Caco-2 (cell line): ENCODE measurements at regions not wholly inside any gene's neighbourhood (a gene's known extent, or its start where the extent isn't known, plus 50 kb on each side); places are given as distances from the start of the nearest gene placed in this dataset.

Experiments used
- BruUV-seq: library from RNA; stranded (reverse); fragments of 400-500 nt; replicated peaks from 2 replicates; lab custom pipeline; 2021; lab: Mats Ljungman, UMichigan
- CTCF ChIA-PET: fragments of 300-600 bp; sonication (Branson Sonifier 250); formaldehyde crosslinking; loops from one replicate; lab custom pipeline; 2022; ENCODE audit warnings: antibody characterized with exemption; lab: Charles Lee
- POLR2A ChIA-PET: fragments of 300-600 bp; sonication (Branson Sonifier 250); formaldehyde crosslinking; loops from one replicate; lab custom pipeline; 2022; ENCODE audit warnings: antibody characterized with exemption; lab: Charles Lee
- DNase-seq, 2 experiments: peaks; one replicate each; pipeline versions ENCODE4 v3.0.0 to v3.0.0-alpha.2; 2020 to 2022
- H3K27me3 ChIP-seq: replicated peaks from 2 replicates; pipeline ENCODE4 v1.6.0; 2011; ENCODE audit warnings: low read length; ENCODE audit not compliant: control insufficient read depth, insufficient read depth
- H3K36me3 ChIP-seq: 2 replicates; pipeline ENCODE4 v1.5.1; 2011; ENCODE audit warnings: low read length; ENCODE audit not compliant: control insufficient read depth, insufficient read depth
- H3K4me1 ChIP-seq: fragments of 250-450 bp; sonication (Bioruptor Pico); 2 replicates; pipeline ENCODE4 v1.5.1; 2020; ENCODE audit warnings: mild to moderate bottlenecking
- H3K4me3 ChIP-seq: 2 replicates; pipeline ENCODE4 v1.5.1; 2011; ENCODE audit warnings: low read depth, mild to moderate bottlenecking, control low read depth, low read length
- H3K9me3 ChIP-seq: fragments of 250-450 bp; sonication (Bioruptor Pico); 2 replicates; pipeline ENCODE4 v1.5.1; 2020; ENCODE audit warnings: mild to moderate bottlenecking, moderate library complexity
- H3K27ac Mint-ChIP-seq: one replicate; pipeline ENCODE4 v1.8.0; 2022; ENCODE audit warnings: mixed read lengths; ENCODE audit not compliant: unreplicated experiment
- H3K27me3 Mint-ChIP-seq: one replicate; pipeline ENCODE4 v1.8.0; 2022; ENCODE audit warnings: mixed read lengths; ENCODE audit not compliant: insufficient read depth, unreplicated experiment
- H3K36me3 Mint-ChIP-seq: one replicate; pipeline ENCODE4 v1.8.0; 2022; ENCODE audit warnings: mild to moderate bottlenecking, mixed read lengths; ENCODE audit not compliant: insufficient read depth, unreplicated experiment
- H3K4me1 Mint-ChIP-seq: one replicate; pipeline ENCODE4 v1.8.0; 2022; ENCODE audit warnings: low read depth, mixed read lengths; ENCODE audit not compliant: unreplicated experiment
- H3K4me3 Mint-ChIP-seq: one replicate; pipeline ENCODE4 v1.8.0; 2022; ENCODE audit warnings: mild to moderate bottlenecking, moderate library complexity, mixed read lengths; ENCODE audit not compliant: unreplicated experiment
- H3K9me3 Mint-ChIP-seq: one replicate; pipeline ENCODE4 v1.8.0; 2022; ENCODE audit warnings: mixed read lengths; ENCODE audit not compliant: unreplicated experiment
- intact Hi-C: fragments of 100-400 bp; cut with micrococcal nuclease; formaldehyde crosslinking; loops from one replicate; pipeline ENCODE4 v1.10.0; 2022; ENCODE audit not compliant: unreplicated experiment
- TF ChIP-seq, protein P1 (sequence below), 2 experiments: fragments of 200-600 bp in 1 of 2; IDR thresholded peaks; 1 replicate in 1 of 2; 2 replicates in 1 of 2; pipeline versions ENCODE4 v1.5.1 to v1.8.0; 2011 to 2022; ENCODE audit warnings: antibody characterized with exemption in 1 of 2, control low read depth in 1 of 2, inconsistent platforms in 1 of 2, low read depth in 1 of 2, low read length in 1 of 2, mild to moderate bottlenecking in 1 of 2, moderate library complexity in 1 of 2; ENCODE audit not compliant: insufficient read depth in 1 of 2, severe bottlenecking in 1 of 2, unreplicated experiment in 1 of 2

DNA sequence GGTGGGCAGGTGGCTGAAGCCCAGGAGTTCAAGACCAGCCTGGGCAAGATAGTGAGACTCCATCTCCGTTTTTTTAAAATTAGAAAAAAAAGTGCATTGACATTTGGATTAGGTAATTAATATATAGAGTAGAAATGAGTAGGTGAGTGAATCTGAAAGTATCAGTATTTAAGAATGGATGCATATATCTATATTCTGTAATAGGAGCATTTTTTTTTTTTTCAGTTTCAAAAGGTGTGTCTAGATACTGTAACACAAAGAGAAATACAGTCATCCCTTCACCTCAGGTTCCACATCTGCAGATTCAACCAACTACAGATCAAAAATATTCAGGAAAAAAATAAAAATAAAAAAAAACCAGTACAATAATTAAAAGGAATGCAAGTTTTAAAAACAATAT lies 50.8 kb downstream of the RBM27 start:
- TF ChIP-seq, protein P1, sequence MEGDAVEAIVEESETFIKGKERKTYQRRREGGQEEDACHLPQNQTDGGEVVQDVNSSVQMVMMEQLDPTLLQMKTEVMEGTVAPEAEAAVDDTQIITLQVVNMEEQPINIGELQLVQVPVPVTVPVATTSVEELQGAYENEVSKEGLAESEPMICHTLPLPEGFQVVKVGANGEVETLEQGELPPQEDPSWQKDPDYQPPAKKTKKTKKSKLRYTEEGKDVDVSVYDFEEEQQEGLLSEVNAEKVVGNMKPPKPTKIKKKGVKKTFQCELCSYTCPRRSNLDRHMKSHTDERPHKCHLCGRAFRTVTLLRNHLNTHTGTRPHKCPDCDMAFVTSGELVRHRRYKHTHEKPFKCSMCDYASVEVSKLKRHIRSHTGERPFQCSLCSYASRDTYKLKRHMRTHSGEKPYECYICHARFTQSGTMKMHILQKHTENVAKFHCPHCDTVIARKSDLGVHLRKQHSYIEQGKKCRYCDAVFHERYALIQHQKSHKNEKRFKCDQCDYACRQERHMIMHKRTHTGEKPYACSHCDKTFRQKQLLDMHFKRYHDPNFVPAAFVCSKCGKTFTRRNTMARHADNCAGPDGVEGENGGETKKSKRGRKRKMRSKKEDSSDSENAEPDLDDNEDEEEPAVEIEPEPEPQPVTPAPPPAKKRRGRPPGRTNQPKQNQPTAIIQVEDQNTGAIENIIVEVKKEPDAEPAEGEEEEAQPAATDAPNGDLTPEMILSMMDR (IDR thresholded peaks at IDR 0.05; ENCODE audit: insufficient read depth in 1 of 2, low read depth in 1 of 2, low read length in 1 of 2, severe bottlenecking in 1 of 2, unreplicated experiment in 1 of 2), result no peak
- no peaks in the 10 kb centered on the region for H3K36me3 ChIP-seq
- H3K9me3 ChIP-seq, result no peaks in the 10 kb centered on the region
- no peaks in the 10 kb centered on the region for H3K27me3 ChIP-seq
- no peaks in the 10 kb centered on the region for H3K4me1 Mint-ChIP-seq
- H3K36me3 Mint-ChIP-seq, result peaks cover 47% of the 10 kb centered on the region
- no peak overlapping the region for H3K4me3 ChIP-seq
- ChIA-PET CTCF (no interaction called here), POLR2A (no interaction called here)
- BruUV-seq, result no TSS peak
- H3K9me3 Mint-ChIP-seq, result no peaks in the 10 kb centered on the region
- intact Hi-C loops, result no loop called here
- no peak overlapping the region for H3K4me3 Mint-ChIP-seq
- DNase-seq, result no peak
- H3K27me3 Mint-ChIP-seq, result no peaks in the 10 kb centered on the region
- H3K27ac Mint-ChIP-seq, result no peak overlapping the region
- H3K4me1 ChIP-seq, result no peaks in the 10 kb centered on the region

DNA sequence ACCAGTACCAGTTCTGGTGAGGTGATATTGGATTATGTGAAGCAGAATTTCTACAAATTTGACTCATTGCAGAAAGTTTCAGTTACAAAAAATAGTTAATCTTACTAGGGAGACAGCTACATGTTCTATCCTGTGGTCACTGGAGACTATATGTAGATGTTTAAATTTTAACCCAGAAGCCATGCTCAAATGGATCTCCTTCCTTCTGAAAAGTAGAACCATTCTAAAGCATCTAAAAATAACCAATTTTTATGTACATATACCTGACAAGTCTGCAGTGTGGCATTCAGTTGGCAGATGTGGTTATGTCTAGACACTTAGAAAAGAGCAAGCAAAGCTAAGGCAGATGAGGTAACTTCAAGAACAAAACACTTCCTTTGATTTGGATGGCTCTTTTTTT lies 65.5 kb upstream of the POU4F3 start:
- Mint-ChIP-seq H3K27ac (no peak overlapping the region), H3K4me1 (no peaks in the 10 kb centered on the region), H3K4me3 (no peak overlapping the region), H3K36me3 (peaks cover 69% of the 10 kb centered on the region), H3K9me3 (no peaks in the 10 kb centered on the region), H3K27me3 (no peaks in the 10 kb centered on the region)
- BruUV-seq, result no TSS peak
- Histone ChIP-seq H3K4me3 (no peak overlapping the region), H3K27me3 (no peaks in the 10 kb centered on the region), H3K4me1 (no peaks in the 10 kb centered on the region), H3K36me3 (no peaks in the 10 kb centered on the region; the same call in 1 of the 2 replicates), H3K9me3 (no peaks in the 10 kb centered on the region)
- POLR2A ChIA-PET, result no interaction called here
- TF ChIP-seq, protein P1 (IDR thresholded peaks at IDR 0.05; ENCODE audit: insufficient read depth in 1 of 2, low read depth in 1 of 2, low read length in 1 of 2, severe bottlenecking in 1 of 2, unreplicated experiment in 1 of 2), result no peak
- no peak for DNase-seq
- intact Hi-C loops, result no loop called here
- CTCF ChIA-PET, result no interaction called here

DNA sequence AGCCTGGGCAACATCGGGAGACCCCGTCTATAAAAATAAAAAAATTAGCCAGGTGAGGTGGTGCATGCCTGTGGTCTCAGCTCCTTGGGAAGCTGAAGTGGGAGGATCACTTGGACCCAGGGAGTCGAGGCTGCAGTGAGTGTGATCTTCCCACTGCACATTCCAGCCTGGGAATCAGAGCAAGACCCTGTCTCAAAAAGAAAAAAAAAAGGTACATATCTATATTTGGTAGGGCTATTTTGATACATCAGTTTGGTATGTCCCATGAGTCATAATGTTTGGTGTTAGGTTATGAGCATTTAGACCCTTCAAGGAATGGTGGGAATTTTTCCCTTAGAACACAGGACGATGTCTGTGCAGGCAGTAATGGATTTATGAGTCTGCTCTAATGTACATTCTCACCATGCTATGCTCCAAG lies 55.3 kb upstream of the POU4F3 start:
- Mint-ChIP-seq H3K4me1 (no peaks in the 10 kb centered on the region), H3K4me3 (no peak overlapping the region), H3K27me3 (no peaks in the 10 kb centered on the region), H3K27ac (no peak overlapping the region), H3K36me3 (peaks cover 58% of the 10 kb centered on the region), H3K9me3 (no peaks in the 10 kb centered on the region)
- Histone ChIP-seq H3K27me3 (no peaks in the 10 kb centered on the region), H3K4me3 (no peak overlapping the region), H3K9me3 (no peaks in the 10 kb centered on the region), H3K4me1 (no peaks in the 10 kb centered on the region), H3K36me3 (no peaks in the 10 kb centered on the region)
- BruUV-seq, result no TSS peak
- TF ChIP-seq, protein P1 (IDR thresholded peaks at IDR 0.05; ENCODE audit: insufficient read depth in 1 of 2, low read depth in 1 of 2, low read length in 1 of 2, severe bottlenecking in 1 of 2, unreplicated experiment in 1 of 2), result no peak
- ChIA-PET POLR2A (no interaction called here), CTCF (no interaction called here)
- DNase-seq, result no peak
- intact Hi-C loops, result no loop called here
